K562 (cell line): ENCODE measurements at regions not wholly inside any gene's neighbourhood (a gene's known extent, or its start where the extent isn't known, plus 50 kb on each side); places are given as distances from the start of the nearest gene placed in this dataset.

Source experiments
- ATAC-seq: fragments of 200-7000 bp; cut with Tn5 transposase; 3 replicates; pipeline ENCODE4 v1.9.1; 2020; ENCODE audit warnings: moderate library complexity
- BruUV-seq: library from RNA; stranded (reverse); fragments of 400-500 nt; replicated peaks from 2 replicates; lab custom pipeline; 2021; lab: Mats Ljungman, UMichigan
- CTCF ChIA-PET: fragments of 300-600 bp; formaldehyde crosslinking; extraction: SDS; loops from one replicate; lab custom pipeline; 2021; ENCODE audit warnings: low intra/inter-chr PET ratio; lab: Yijun Ruan, JAX
- POLR2A ChIA-PET: fragments of 300-600, 350-650 bp; sonication (Branson Sonifier 250); formaldehyde crosslinking; extraction: SDS; loops from one replicate; lab custom pipeline; 2021; ENCODE audit warnings: antibody characterized with exemption, inconsistent platforms; lab: Yijun Ruan, JAX
- DNase-seq, 4 experiments: peaks; one replicate each; pipeline versions ENCODE4 v3.0.0 to v3.0.0-alpha.2; 2011 to 2018; ENCODE audit warnings: low spot score in 3 of 4, mixed read lengths in 3 of 4; ENCODE audit errors: extremely low read depth in 1 of 4
- FAIRE-seq: peaks from 2 replicates; lab custom pipeline; 2011; peaks lifted over from hg19 to GRCh38; lab: Jason Lieb, UNC
- H2AFZ ChIP-seq: 2 replicates; pipeline ENCODE4 v1.6.0; 2011; ENCODE audit warnings: low read depth, low read length, control low read depth, inconsistent platforms
- H3K27ac ChIP-seq: fragments of 200-600 bp; 3 replicates; pipeline ENCODE4 v1.8.0; 2011; ENCODE audit warnings: low read depth, mild to moderate bottlenecking, control low read depth, inconsistent platforms, low read length, moderate library complexity, mixed read lengths; ENCODE audit errors: extremely low read depth
- H3K27me3 ChIP-seq, 2 experiments: fragments of 300-600 bp in 1 of 2; 2 replicates in 1 of 2; 3 replicates in 1 of 2; pipeline versions ENCODE4 v1.6.0 to v1.8.0; 2011; ENCODE audit warnings: inconsistent platforms in 2 of 2, low read length in 2 of 2, mild to moderate bottlenecking in 1 of 2, mixed read lengths in 1 of 2, moderate library complexity in 1 of 2; ENCODE audit not compliant: control insufficient read depth in 2 of 2, insufficient read depth in 2 of 2
- H3K36me3 ChIP-seq: fragments of 300-600 bp; 3 replicates; pipeline ENCODE4 v1.8.0; 2011; ENCODE audit warnings: mild to moderate bottlenecking, low read length, inconsistent platforms; ENCODE audit not compliant: control insufficient read depth, insufficient read depth
- H3K4me1 ChIP-seq, 2 experiments: fragments of 200-600 bp in 1 of 2; replicated peaks in 1 of 2; 2 replicates in 1 of 2; 3 replicates in 1 of 2; pipeline versions ENCODE4 v1.5.1 to v1.8.0; 2011; ENCODE audit warnings: inconsistent platforms in 2 of 2, low read length in 2 of 2, mild to moderate bottlenecking in 1 of 2, mixed read lengths in 1 of 2, moderate library complexity in 1 of 2; ENCODE audit not compliant: control insufficient read depth in 2 of 2, insufficient read depth in 2 of 2
- H3K4me2 ChIP-seq: 2 replicates; pipeline ENCODE4 v1.6.1; 2011; ENCODE audit warnings: low read length, control low read depth, inconsistent platforms, mixed read lengths; ENCODE audit not compliant: insufficient read depth
- H3K4me3 ChIP-seq: fragments of 200-600 bp; sonication (generic), shearing (Covaris generic); 2 replicates; pipeline ENCODE4 v1.5.1; 2016; ENCODE audit warnings: control low read depth, inconsistent platforms
- H3K79me2 ChIP-seq: fragments of 200-600 bp; 3 replicates; pipeline ENCODE4 v1.8.0; 2011; ENCODE audit warnings: low read length, inconsistent platforms; ENCODE audit not compliant: control insufficient read depth, insufficient read depth
- H3K9ac ChIP-seq, 2 experiments: 2 replicates each; pipeline versions ENCODE4 v1.6.0 to v1.6.1; 2011; ENCODE audit warnings: low read depth in 2 of 2, low read length in 2 of 2, control low read depth in 1 of 2, inconsistent platforms in 1 of 2, mild to moderate bottlenecking in 1 of 2, mixed read lengths in 1 of 2; ENCODE audit not compliant: insufficient read depth in 1 of 2
- H3K9me1 ChIP-seq: one replicate; pipeline ENCODE4 v1.6.0; 2011; ENCODE audit warnings: inconsistent platforms, mild to moderate bottlenecking, low read length, moderate library complexity; ENCODE audit not compliant: control insufficient read depth, insufficient read depth
- H3K9me3 ChIP-seq: replicated peaks from 2 replicates; pipeline ENCODE4 v1.5.1; 2011; ENCODE audit warnings: low read depth, low read length, inconsistent platforms; ENCODE audit not compliant: control insufficient read depth, insufficient read depth
- H4K20me1 ChIP-seq: replicated peaks from 2 replicates; pipeline ENCODE4 v1.6.1; 2011; ENCODE audit warnings: low read length, inconsistent platforms, mixed read lengths; ENCODE audit not compliant: control insufficient read depth, insufficient read depth
- RBM25 ChIP-seq: fragments of 200-400 bp; formaldehyde crosslinking; IDR thresholded peaks from 2 replicates; pipeline ENCODE4 v1.6.1; 2018; ENCODE audit warnings: low read length, low read depth, moderate library complexity; ENCODE audit not compliant: severe bottlenecking
- ZFPM2 ChIP-seq: fragments of 250-450 bp; sonication (Bioruptor Pico); IDR thresholded peaks from 2 replicates; pipeline ENCODE4 v1.5.1; 2022; ENCODE audit warnings: mild to moderate bottlenecking
- ZNF165 ChIP-seq: fragments of 250-450 bp; sonication (Bioruptor Pico); IDR thresholded peaks from 2 replicates; pipeline ENCODE4 v1.4.0; 2020; ENCODE audit warnings: borderline replicate concordance
- ZNF75A ChIP-seq: fragments of 450-650 bp; formaldehyde crosslinking; IDR thresholded peaks from 2 replicates; pipeline ENCODE4 v1.4.0; 2020; ENCODE audit warnings: mild to moderate bottlenecking
- in situ Hi-C: fragments of 300-500 bp; cut with MboI; formaldehyde crosslinking; loops from 4 replicates; pipeline ENCODE4 v1.15.0; 2018; ENCODE audit warnings: inconsistent platforms, mixed read lengths
- intact Hi-C: fragments of 100-400 bp; cut with micrococcal nuclease; formaldehyde crosslinking; loops from 2 replicates; pipeline ENCODE4 v1.14.2; 2022
- TF ChIP-seq, protein P1 (sequence below): sonication (generic); formaldehyde crosslinking; IDR thresholded peaks from 2 replicates; pipeline ENCODE4 v1.8.1; 2023; ENCODE audit warnings: missing genetic modification reagents, mild to moderate bottlenecking, borderline replicate concordance

DNA sequence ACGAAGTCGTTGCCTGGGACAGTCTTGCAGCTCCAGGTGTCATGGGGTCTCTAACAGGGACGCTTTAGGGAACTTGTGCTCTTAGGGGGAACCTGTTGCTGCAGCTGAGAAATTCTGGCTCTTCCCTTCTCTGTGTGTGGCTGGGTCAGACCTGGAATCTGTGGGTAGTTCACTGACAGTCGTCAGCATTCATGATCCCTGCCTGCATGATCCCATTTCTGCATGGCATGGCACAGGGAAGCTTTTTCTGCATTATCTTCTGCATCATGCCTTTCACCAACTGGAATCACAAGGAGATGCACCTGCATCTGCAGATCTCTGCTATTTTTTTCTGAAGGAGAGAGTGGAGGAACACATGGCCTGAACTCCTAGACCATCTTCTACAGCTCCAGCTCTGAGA is 85.6 kb downstream of the SOX9 start (continued):
- TF ChIP-seq ZNF165 (CRISPR knock-in tag): no peak
- TF ChIP-seq, protein P1, sequence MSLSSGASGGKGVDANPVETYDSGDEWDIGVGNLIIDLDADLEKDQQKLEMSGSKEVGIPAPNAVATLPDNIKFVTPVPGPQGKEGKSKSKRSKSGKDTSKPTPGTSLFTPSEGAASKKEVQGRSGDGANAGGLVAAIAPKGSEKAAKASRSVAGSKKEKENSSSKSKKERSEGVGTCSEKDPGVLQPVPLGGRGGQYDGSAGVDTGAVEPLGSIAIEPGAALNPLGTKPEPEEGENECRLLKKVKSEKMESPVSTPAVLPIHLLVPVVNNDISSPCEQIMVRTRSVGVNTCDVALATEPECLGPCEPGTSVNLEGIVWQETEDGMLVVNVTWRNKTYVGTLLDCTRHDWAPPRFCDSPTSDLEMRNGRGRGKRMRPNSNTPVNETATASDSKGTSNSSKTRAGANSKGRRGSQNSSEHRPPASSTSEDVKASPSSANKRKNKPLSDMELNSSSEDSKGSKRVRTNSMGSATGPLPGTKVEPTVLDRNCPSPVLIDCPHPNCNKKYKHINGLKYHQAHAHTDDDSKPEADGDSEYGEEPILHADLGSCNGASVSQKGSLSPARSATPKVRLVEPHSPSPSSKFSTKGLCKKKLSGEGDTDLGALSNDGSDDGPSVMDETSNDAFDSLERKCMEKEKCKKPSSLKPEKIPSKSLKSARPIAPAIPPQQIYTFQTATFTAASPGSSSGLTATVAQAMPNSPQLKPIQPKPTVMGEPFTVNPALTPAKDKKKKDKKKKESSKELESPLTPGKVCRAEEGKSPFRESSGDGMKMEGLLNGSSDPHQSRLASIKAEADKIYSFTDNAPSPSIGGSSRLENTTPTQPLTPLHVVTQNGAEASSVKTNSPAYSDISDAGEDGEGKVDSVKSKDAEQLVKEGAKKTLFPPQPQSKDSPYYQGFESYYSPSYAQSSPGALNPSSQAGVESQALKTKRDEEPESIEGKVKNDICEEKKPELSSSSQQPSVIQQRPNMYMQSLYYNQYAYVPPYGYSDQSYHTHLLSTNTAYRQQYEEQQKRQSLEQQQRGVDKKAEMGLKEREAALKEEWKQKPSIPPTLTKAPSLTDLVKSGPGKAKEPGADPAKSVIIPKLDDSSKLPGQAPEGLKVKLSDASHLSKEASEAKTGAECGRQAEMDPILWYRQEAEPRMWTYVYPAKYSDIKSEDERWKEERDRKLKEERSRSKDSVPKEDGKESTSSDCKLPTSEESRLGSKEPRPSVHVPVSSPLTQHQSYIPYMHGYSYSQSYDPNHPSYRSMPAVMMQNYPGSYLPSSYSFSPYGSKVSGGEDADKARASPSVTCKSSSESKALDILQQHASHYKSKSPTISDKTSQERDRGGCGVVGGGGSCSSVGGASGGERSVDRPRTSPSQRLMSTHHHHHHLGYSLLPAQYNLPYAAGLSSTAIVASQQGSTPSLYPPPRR (CRISPR knock-in tag): no peak
- TF ChIP-seq ZFPM2 (CRISPR knock-in tag): no peak
- TF ChIP-seq, all 486 proteins: peak for 0

DNA sequence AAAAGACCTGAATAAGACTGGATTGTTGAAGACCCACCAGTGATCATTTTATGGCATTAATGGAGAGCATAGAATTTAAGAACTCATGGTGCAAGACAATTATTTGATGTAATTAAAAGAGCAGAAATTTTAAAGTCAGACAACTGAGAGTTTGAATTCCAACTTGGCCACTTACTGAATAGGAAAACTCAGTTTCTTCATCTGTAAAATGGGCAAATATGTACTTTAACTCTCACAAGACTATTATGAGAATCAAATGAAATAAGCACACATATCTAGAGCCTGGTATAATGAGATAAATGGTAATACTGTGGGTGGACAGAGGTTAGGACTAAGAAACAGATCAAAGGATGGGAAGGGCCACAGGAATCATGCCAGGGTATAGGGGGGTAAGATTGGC is 88.0 kb downstream of the SOX9 start:
- H3K4me3 ChIP-seq: no peak overlapping the region
- no TSS peak for BruUV-seq
- no peak overlapping the region for H3K27ac ChIP-seq
- H3K27me3 ChIP-seq: no peaks in the 10 kb centered on the region
- H3K36me3 ChIP-seq: no peaks in the 10 kb centered on the region
- ChIA-PET CTCF (no interaction called here), POLR2A (no interaction called here)
- peak; percentile 53 for TF ChIP-seq RBM25
- no peak for TF ChIP-seq ZNF75A (CRISPR knock-in tag)
- intact Hi-C loops: no loop called here
- DNase-seq (no peak), FAIRE-seq (no peak), ATAC-seq (no peak)
- no peaks in the 10 kb centered on the region for H3K79me2 ChIP-seq
- no peaks in the 10 kb centered on the region for H4K20me1 ChIP-seq
- H3K4me1 ChIP-seq: no peaks in the 10 kb centered on the region
- H2AFZ ChIP-seq: no peak overlapping the region
- no peak overlapping the region for H3K9ac ChIP-seq
- no peaks in the 10 kb centered on the region for H3K9me1 ChIP-seq
- no peak overlapping the region for H3K4me2 ChIP-seq
- in situ Hi-C loops: no loop called here
- no peaks in the 10 kb centered on the region for H3K9me3 ChIP-seq
